HUDEP-2 (cell line): ENCODE measurements at regions not wholly inside any gene's neighbourhood (a gene's known extent, or its start where the extent isn't known, plus 50 kb on each side); places are given as distances from the start of the nearest gene placed in this dataset.

Source experiments
- DNase-seq, 76 experiments: peaks; one replicate each; lab custom pipeline; 2025; ENCODE audit not compliant: unreplicated experiment in 76 of 76; lab: John Stamatoyannopoulos, UW

DNA sequence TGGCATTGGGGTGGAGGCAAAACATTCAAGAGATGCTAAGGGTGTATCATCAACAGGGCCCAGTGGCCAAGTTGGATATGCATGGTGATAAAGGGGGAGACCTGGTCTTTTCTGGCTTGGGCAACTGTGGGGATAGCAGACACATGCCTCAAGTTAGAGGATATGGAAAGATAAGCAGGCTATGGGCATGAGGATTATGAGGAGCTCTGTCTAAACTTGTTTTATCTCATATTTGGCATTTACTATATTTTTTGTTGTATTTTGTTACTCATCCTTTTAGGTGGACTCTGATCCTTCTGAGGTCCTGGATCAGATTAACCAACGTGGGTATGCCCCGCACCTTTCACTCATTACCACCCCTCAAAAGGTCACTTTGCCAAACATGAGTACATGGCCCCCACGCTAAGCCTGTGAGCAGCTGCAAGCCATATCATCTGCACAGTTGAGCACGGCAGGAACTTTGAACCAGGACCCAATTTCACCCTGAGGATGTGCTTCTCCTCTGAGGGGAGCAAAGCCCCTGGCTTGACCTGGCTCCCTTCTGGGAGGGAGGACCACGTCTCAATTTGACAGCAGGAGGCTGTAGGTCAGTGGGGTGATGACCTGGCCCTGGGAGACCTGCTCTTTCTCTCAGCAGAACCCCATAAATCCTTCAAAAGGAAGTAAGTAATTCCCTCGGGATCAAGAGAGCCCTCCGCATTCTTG lies 71.1 kb upstream of the CD180 start:
- no peak for DNase-seq

DNA sequence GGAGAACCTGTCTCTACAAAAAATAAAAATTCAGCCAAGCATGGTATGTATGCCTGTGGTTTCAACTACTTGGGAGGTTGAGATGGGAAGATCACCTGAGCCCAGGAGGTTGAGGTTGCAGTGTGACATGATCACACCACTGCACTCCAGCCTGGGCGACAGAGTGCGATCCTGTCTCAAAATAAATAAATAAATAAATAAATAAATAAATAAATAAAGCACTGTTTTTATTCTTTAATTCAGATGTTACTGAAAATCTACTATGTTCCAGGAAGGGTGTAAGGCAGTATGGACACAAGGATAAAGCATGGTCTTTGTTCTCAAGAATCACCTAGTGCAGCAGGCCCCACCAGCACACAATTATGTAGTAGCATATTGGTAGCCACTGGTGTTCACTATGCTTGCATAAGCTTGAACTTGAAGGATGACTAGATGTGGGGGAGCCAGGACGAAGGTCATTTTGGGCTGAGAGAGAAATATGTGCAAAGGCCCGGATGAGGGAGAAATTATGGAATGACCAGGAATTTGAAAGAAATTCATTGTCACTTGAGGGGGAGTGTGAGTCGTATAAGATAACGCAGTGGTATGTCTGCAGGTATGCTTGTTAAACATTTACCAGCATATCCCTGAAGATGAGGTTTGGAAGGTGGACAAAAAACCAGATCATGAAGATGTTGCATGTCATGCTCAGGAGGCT lies 70.2 kb upstream of the CD180 start:
- no peak for DNase-seq

DNA sequence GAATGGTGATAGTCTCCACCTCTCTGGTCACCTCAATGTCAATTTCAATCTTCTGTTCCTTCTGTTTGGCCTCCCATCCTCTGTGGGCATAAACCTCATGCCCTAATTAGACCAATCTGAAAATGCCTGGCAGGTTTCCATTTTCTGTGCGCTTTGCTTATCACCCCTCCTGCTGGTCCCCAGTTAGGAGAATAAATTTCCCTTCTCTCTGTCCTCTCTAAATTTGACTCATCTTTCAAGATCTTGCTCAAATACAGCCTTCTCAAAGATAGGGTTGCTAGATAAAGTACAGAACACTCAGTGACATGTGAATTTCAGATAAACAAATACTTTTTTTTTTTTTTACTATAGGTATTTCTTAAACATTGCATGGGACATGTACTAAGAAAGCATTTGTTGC lies 69.4 kb upstream of the CD180 start:
- DNase-seq, result no peak

DNA sequence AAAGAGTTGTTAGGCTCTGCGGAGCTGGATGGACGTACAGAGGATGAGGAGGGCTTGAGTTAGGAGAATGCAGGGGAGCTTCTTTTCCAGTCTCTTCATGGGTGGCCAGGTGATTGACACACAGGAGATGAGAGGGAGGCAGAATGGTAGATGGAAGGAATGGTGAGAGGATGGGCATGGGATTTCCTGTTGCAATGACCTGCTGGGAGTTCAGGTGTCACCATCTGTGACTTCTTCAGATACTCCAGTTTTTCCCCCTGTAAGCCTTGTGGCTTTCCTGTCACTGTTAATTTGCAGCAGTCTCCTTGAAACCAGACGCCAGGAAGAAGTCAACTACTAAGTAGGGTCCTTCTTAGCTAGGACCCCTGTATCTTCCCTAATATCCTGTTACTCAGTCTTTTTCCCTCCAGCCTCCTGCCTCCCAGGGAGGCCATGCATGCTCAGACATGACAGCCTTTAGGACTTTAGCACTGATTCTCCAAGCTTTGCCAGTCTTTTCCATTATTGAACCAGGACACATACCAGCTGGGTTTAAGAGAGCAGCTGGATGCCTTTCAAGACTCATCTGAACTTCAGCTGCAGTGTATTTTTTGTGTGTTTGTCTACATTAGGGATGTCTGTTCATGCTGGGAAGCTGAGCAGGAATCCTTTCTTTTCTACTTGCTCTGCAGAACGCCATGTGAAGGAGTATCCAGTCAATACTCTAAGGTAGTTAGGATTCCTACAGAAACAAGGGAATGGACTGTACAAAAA lies 67.2 kb upstream of the CD180 start:
- DNase-seq, result no peak

DNA sequence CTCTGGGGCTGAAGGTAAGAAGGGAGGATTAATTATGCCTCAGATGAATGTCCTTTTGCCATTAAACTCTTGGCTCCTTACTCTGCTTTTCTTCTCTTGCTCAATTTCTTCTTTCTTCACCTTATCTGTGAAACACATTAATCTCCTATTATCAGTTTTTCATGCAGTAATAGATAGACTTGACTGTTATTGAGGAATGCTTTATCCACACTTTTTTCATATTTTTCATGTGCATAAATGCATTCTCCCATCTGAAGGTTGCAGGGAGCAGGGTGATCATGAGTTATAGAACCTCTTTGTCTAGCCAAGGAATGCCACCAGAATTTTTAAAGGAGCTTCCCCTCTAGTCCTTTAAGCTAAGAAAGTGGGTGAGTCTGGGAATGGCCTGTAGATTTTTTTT lies 66.4 kb upstream of the CD180 start:
- DNase-seq, result no peak

DNA sequence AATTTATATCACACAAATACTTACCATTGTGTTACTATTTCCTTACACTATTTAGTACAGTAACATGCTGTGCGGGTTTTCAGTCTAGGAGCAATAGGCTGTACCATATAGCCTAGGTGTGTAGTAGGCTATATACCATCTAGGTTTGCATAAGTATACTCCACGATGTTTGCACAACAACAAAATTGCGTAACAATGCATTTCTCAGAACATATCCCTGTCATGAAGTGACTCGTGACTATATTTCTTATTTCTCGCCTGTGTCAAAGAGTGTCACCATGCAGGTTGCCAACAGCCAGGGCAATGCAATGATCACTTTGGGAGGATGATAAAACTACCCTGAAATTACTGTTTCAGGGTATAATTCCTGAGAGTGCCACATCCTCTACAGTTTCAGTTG lies 65.6 kb upstream of the CD180 start:
- DNase-seq, result no peak

DNA sequence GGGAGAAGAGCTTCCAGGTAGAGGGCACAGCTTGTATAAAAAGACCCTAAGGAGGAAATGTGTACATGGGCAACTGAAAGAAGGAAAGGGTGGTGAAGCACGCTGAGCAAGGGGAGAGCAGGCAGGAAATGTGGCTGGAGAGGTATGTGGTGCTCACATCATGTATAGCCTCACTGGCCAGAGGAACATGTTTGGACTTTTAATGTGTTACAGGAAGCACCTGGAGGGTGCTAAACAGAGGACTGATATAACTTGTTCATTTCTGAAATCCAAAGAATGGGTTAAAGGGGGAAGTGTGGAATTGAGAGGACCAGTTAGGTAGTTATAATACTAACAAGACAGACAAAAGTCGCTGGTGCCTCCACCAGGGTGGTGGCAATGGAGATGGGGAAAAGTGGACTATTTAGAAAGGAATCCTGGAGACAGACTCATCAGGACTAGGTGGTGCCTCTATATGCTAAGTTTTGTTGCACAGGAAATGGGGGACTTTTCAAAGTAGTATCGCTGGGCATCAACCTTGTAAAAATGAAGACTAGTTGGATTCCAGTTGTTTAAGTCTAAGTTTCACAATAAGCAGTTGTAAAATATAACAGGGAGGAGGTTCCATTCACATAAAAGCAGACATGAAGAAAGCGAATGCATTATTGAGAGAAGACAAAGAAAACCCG lies 63.1 kb upstream of the CD180 start:
- DNase-seq, result no peak

DNA sequence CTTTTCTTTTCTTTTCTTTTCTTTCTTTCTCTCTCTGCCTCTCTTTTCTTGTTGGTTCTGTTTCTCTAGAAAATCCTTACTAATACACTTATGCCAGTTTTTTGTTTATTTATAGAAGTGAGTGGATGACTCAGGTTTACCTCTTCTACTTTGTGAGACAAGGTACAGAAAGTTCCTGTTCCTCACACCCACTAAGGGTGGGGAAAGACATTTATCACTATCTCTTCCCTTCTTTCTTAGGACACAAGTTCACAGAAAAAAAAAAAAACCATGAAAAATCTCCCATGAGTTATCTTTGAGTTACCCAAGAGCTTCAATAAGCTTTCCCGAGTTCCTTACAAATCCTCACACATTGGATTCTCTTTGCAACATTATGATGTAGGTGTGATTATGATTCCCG lies 60.9 kb upstream of the CD180 start:
- DNase-seq, result no peak

DNA sequence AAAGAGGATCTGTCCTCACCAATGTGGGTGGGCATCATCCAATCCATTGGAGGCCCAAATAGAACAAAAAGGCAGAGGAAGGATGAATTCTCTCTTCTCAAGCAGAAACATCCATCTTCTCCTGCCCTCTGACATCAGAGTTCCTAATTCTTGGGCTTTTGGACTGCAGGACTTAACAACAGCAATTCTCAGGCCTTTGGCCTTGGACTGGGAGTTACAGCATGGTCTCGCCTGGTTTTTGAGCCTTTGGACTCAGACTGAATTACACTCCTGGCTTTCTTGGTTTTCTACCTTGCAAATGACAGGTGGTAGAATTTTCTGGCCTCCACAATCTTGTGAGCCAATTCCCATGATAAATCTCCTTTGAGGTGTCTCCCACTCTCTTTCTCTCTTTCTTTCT lies 60.5 kb upstream of the CD180 start:
- DNase-seq, result no peak

DNA sequence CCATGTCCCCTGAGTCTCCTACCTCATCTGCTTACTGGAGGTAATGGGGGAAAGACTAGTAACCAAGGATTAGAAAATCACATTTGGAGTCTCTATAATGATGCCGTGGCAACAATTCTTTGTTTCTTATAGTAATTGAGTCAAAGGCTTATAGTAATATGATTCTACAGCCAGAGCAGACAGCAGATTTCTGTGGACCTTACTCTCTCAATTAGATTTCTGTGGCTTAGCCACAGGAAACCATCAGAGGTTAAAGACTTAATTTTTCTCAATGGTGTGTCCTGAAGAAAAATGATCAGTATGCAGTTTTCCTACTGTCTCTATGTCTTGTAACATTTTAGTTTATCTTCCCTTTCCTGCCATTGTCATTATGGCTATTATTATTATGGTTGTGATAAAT lies 59.3 kb upstream of the CD180 start:
- DNase-seq, result no peak

DNA sequence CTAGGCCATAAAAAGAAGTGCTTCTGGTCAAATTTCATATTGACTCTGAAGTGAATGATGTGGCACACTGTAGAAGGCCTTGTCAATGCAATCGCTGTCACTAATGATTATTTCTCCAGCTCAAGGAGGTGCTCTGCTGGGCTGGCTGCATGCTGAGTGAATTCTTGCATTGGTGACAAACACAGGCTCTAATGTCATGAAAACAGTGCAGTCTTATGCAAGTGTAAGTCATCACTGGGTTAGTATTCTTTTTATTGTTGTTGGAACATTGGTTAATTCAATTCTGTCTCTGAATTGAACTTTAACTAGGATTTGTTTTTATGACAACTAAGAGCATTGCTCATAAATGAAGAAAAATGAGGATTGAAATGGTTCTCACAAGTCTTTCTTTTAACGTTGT lies 57.3 kb upstream of the CD180 start:
- DNase-seq, result no peak

DNA sequence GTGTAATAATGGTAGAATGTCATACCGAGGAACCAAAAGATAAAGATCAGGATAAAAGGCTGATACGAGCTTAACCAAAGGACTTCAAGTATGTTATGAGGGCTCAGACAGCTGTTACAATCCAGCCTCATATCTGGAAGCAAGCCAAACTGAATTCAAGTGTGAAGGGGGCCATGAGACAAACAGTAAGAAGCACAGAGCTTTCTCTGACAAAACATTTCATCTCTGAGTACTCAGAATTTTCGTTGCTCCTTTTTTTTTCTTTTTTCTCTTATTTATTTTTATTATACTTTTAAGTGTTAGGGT lies 52.9 kb upstream of the CD180 start:
- DNase-seq, result no peak

DNA sequence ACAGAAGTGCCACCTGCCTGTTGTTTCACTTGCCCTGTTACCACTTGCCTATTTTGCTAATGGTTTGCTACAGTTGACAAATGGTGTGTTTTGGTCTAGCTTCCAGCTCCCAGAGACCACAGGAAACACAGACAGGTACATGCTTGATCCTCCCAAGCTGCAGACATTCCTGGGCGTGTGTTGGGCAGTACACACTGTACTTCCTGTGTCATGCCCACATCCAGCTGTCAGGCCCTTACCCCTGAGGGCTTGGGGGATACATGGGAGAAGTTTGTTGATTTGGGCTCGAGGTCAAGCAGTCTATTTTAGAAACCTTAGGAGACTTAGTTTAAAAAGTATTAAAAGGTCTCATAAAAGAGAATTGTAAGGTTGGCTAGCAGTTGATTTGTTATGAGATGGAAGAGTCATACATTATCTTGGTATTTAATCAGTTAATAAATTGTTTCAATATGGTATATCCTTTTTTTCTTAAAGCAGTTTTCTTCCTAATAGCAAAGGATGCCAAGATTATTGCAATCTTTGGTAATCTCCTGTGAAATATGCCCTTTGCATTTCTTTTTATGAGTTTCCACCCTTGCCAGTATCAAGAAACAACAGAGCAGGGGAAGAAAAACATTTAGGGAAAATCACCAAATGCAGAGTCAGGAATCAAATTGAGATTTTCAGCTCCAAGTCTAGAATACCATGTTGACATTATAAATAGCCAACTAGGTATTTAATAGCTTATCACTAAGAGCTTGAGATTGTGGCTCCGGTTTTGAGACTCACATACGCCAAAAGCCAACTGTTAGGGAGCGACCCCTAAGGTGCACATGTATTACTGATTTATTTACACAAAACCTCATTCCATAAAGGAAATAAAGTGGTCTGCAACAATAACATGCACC lies 52.3 kb upstream of the CD180 start:
- no peak for DNase-seq

DNA sequence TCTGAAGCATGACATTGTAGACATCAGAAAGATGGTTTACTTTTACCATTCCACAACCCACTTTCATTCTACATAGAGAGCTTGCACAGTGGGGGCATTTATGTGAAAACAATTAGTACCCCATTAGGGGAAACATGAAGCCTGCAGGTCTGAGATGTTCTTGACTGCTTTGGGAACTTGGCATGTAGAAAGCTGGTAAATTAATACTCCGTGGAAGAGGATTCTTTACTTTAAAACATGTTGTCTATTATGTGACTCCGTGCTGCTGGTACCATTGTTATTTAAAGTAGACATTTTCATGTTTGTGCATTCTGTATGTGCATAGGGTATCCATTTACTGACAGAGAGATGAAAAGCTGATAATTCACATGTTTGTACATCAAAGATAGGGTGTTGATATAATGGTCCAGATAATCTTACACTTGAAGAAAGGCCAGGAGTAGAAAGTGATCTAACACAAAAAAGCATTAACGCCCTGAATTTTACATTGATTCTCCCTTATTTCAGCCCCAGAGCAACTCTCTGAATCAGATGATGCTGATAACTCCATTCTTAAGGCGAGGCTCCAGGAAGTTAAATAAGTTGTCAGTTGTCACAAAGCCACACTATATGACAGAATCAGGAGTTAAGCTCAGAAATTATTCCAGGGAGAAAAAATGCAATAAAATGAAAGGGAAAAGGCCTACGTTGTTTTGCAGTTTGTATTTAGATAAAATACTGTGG lies 50.1 kb upstream of the CD180 start:
- no peak for DNase-seq
